DOHH2 (cell line): ENCODE measurements at regions not wholly inside any gene's neighbourhood (a gene's known extent, or its start where the extent isn't known, plus 50 kb on each side); places are given as distances from the start of the nearest gene placed in this dataset.

Experiments
- H3F3A ChIP-seq: fragments of 200-600 bp; sonication (generic), shearing (Covaris generic); 2 replicates; pipeline ENCODE4 v1.6.0; 2016; ENCODE audit warnings: antibody characterized with exemption, mild to moderate bottlenecking; ENCODE audit not compliant: control insufficient read depth, insufficient read depth
- H3K27ac ChIP-seq: fragments of 200-600 bp; sonication (generic); 2 replicates; pipeline ENCODE4 v1.5.1; 2014; ENCODE audit warnings: low read depth, mild to moderate bottlenecking, low read length, moderate library complexity
- H3K27me3 ChIP-seq: fragments of 200-600 bp; sonication (generic); 2 replicates; pipeline ENCODE4 v1.6.1; 2014; ENCODE audit warnings: mild to moderate bottlenecking, low read length, mixed read lengths; ENCODE audit not compliant: control insufficient read depth
- H3K36me3 ChIP-seq: fragments of 200-600 bp; sonication (generic); 2 replicates; pipeline ENCODE4 v1.6.1; 2014; ENCODE audit warnings: mild to moderate bottlenecking, low read length, moderate library complexity, mixed read lengths; ENCODE audit not compliant: control insufficient read depth
- H3K4me1 ChIP-seq: fragments of 200-600 bp; sonication (generic); 2 replicates; pipeline ENCODE4 v1.6.1; 2014; ENCODE audit warnings: mild to moderate bottlenecking, low read length, mixed read lengths; ENCODE audit not compliant: control insufficient read depth
- H3K4me2 ChIP-seq: fragments of 200-600 bp; sonication (generic); 2 replicates; pipeline ENCODE4 v1.6.0; 2014; ENCODE audit warnings: mild to moderate bottlenecking, low read length, moderate library complexity
- H3K4me3 ChIP-seq: fragments of 200-600 bp; sonication (generic); 2 replicates; pipeline ENCODE4 v1.5.1; 2014; ENCODE audit warnings: mild to moderate bottlenecking, low read length, mixed read lengths
- H3K79me2 ChIP-seq: fragments of 200-600 bp; sonication (generic); 2 replicates; pipeline ENCODE4 v1.6.1; 2014; ENCODE audit warnings: mild to moderate bottlenecking, low read length, mixed read lengths; ENCODE audit not compliant: control insufficient read depth
- H3K9me2 ChIP-seq: fragments of 200-600 bp; sonication (generic); replicated peaks from 2 replicates; pipeline ENCODE4 v1.6.1; 2014; ENCODE audit warnings: mild to moderate bottlenecking, low read length, mixed read lengths; ENCODE audit not compliant: control insufficient read depth
- H3K9me3 ChIP-seq: fragments of 200-600 bp; sonication (generic); 2 replicates; pipeline ENCODE4 v1.6.1; 2014; ENCODE audit warnings: antibody characterized with exemption, low read length, mixed read lengths; ENCODE audit not compliant: control insufficient read depth, insufficient read depth
- H4K20me1 ChIP-seq: fragments of 200-600 bp; sonication (generic); 2 replicates; pipeline ENCODE4 v1.6.0; 2014; ENCODE audit warnings: low read depth, mild to moderate bottlenecking, antibody characterized with exemption, low read length, moderate library complexity; ENCODE audit not compliant: control insufficient read depth, insufficient read depth
- EZH2phosphoT487 ChIP-seq: fragments of 200-600 bp; sonication (generic); IDR thresholded peaks from 2 replicates; pipeline ENCODE4 v1.6.1; 2017; ENCODE audit warnings: borderline replicate concordance, mild to moderate bottlenecking, antibody characterized with exemption, low read length, moderate library complexity, mixed read lengths
- TF ChIP-seq, protein P1 (sequence below): fragments of 200-600 bp; sonication (generic); IDR thresholded peaks from one replicate; pipeline ENCODE4 v1.5.1; 2014; ENCODE audit warnings: antibody characterized with exemption, mild to moderate bottlenecking, low read depth, low read length; ENCODE audit not compliant: poor library complexity, severe bottlenecking

DNA sequence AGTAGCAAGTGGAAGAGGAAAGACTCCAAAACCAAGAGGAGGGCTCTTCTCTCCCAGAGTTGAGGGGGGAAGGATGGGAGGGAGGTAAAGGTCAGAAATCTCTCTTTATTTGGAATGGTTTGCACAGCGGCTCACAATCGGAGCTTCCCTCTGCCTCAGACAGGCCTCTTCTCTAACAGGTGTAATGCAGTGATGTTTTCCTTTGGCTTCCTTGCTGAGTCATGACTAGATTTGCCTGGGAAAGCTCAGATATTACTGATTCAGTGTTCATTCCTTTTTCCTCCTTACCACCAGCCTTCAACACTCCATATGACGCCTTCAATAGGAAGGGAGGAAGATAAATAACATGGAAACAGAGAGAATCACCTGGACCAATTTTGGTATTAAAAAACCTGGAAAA, 136.6 kb downstream of the RNF152 start:
- H3K9me2 ChIP-seq = no peaks in the 10 kb centered on the region
- no peaks in the 10 kb centered on the region for H3K36me3 ChIP-seq
- H3K27ac ChIP-seq = no peak overlapping the region
- no peak overlapping the region for H3K4me2 ChIP-seq
- H3F3A ChIP-seq = no peaks in the 10 kb centered on the region
- H3K4me3 ChIP-seq = no peak overlapping the region
- no peaks in the 10 kb centered on the region for H3K27me3 ChIP-seq
- TF ChIP-seq, protein P1, sequence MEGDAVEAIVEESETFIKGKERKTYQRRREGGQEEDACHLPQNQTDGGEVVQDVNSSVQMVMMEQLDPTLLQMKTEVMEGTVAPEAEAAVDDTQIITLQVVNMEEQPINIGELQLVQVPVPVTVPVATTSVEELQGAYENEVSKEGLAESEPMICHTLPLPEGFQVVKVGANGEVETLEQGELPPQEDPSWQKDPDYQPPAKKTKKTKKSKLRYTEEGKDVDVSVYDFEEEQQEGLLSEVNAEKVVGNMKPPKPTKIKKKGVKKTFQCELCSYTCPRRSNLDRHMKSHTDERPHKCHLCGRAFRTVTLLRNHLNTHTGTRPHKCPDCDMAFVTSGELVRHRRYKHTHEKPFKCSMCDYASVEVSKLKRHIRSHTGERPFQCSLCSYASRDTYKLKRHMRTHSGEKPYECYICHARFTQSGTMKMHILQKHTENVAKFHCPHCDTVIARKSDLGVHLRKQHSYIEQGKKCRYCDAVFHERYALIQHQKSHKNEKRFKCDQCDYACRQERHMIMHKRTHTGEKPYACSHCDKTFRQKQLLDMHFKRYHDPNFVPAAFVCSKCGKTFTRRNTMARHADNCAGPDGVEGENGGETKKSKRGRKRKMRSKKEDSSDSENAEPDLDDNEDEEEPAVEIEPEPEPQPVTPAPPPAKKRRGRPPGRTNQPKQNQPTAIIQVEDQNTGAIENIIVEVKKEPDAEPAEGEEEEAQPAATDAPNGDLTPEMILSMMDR = no peak
- TF ChIP-seq EZH2phosphoT487 = no peak
- no peaks in the 10 kb centered on the region for H3K79me2 ChIP-seq
- H3K4me1 ChIP-seq = no peaks in the 10 kb centered on the region
- H3K9me3 ChIP-seq = no peaks in the 10 kb centered on the region
- no peaks in the 10 kb centered on the region for H4K20me1 ChIP-seq

DNA sequence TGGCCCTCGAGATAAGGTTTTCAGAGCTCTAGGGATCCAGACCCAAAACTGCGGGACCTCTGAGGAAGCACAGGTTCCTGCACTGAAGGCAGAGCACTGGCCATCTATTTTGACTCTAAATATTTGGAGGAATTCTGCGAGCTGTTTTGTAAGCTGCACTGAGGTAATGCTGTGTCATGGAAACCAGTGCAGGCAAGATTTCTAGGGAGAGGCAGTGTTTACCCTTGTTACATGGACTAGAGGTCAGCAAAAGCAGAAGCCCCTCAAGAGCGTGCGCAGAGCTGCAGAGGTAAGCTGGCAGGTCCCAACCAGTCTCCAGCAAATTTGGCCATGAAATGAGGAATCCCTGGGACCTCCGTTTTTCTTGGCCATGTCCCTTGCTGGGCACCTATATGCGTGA, 137.3 kb downstream of the RNF152 start:
- no peaks in the 10 kb centered on the region for H3K4me1 ChIP-seq
- no peak overlapping the region for H3K4me2 ChIP-seq
- H3F3A ChIP-seq = no peaks in the 10 kb centered on the region
- no peaks in the 10 kb centered on the region for H3K79me2 ChIP-seq
- TF ChIP-seq, protein P1 = no peak
- TF ChIP-seq EZH2phosphoT487 = no peak
- no peak overlapping the region for H3K4me3 ChIP-seq
- no peaks in the 10 kb centered on the region for H3K27me3 ChIP-seq
- H3K27ac ChIP-seq = no peak overlapping the region
- H3K9me2 ChIP-seq = no peaks in the 10 kb centered on the region
- H4K20me1 ChIP-seq = no peaks in the 10 kb centered on the region
- no peaks in the 10 kb centered on the region for H3K9me3 ChIP-seq
- H3K36me3 ChIP-seq = no peaks in the 10 kb centered on the region

DNA sequence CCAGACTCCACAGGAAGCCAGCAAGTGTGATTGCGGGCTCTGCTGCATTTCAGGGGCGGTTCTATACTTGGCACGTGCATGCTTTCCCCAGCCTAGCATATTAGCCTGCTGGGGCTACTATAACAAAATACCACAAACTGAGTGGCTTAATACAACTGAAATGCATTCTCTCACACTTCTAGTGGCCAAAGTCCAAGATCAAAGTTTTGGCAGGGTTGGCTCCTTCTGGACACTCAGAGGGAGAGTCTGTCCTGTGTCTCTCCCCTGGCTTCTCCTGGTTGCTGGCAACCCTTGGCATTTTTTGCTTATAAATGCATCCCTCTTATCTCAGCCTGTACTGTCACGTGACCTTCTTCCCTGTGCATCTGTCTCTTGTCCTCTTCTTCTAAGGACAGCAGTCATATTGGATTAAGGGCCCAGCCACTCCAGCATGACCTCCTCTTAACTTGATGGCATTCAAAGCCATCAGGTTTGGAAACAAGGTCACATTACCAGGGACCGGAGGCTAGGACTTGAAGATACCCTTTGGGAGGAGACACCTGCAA, 138.7 kb downstream of the RNF152 start:
- H3K27me3 ChIP-seq = no peaks in the 10 kb centered on the region
- no peaks in the 10 kb centered on the region for H3F3A ChIP-seq
- no peak overlapping the region for H3K4me2 ChIP-seq
- no peaks in the 10 kb centered on the region for H3K9me3 ChIP-seq
- H3K27ac ChIP-seq = no peak overlapping the region
- no peaks in the 10 kb centered on the region for H4K20me1 ChIP-seq
- H3K4me3 ChIP-seq = no peak overlapping the region
- no peaks in the 10 kb centered on the region for H3K4me1 ChIP-seq
- no peak for TF ChIP-seq EZH2phosphoT487
- TF ChIP-seq, protein P1 = no peak
- H3K79me2 ChIP-seq = no peaks in the 10 kb centered on the region
- H3K9me2 ChIP-seq = no peaks in the 10 kb centered on the region
- no peaks in the 10 kb centered on the region for H3K36me3 ChIP-seq
